ENCODE measurements at regions not wholly inside any gene's neighbourhood (a gene's known extent, or its start where the extent isn't known, plus 50 kb on each side); places are given as distances from the start of the nearest gene placed in this dataset.
"Not testable (repeated sequence)": the region's sequence is repeated elsewhere in the genome, so short reads cannot be mapped to it uniquely, and the experiment has no call there.

GRCh38 chr3:106438887-106439286, 570.1 kb upstream of the CBLB start:
- DNase-seq (ENCODE audit: low spot score) = no peak
- Histone ChIP-seq H3K36me3 (replicated peaks; ENCODE audit: insufficient read depth, low read depth) (no peaks in the 10 kb centered on the region), H3K4me1 (ENCODE audit: insufficient read depth) (no peaks in the 10 kb centered on the region), H4K20me1 (ENCODE audit: insufficient read depth, poor library complexity, severe bottlenecking) (no peaks in the 10 kb centered on the region), H3K4me2 (no peak overlapping the region), H3K27me3 (no peaks in the 10 kb centered on the region), H3K79me2 (no peaks in the 10 kb centered on the region), H3K9me3 (ENCODE audit: low read depth) (no peaks in the 10 kb centered on the region), H2AFZ (no peak overlapping the region), H3K9me2 (replicated peaks; ENCODE audit: insufficient read depth) (no peaks in the 10 kb centered on the region), H3K27ac (no peak overlapping the region), H3K4me3 (no peak overlapping the region)
- 84% methylated on average over 1 of the region's 1 CpG for WGBS (ENCODE audit: low lambda C conversion rate, missing lambda C conversion rate)
- TF ChIP-seq, protein P1, sequence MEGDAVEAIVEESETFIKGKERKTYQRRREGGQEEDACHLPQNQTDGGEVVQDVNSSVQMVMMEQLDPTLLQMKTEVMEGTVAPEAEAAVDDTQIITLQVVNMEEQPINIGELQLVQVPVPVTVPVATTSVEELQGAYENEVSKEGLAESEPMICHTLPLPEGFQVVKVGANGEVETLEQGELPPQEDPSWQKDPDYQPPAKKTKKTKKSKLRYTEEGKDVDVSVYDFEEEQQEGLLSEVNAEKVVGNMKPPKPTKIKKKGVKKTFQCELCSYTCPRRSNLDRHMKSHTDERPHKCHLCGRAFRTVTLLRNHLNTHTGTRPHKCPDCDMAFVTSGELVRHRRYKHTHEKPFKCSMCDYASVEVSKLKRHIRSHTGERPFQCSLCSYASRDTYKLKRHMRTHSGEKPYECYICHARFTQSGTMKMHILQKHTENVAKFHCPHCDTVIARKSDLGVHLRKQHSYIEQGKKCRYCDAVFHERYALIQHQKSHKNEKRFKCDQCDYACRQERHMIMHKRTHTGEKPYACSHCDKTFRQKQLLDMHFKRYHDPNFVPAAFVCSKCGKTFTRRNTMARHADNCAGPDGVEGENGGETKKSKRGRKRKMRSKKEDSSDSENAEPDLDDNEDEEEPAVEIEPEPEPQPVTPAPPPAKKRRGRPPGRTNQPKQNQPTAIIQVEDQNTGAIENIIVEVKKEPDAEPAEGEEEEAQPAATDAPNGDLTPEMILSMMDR (IDR thresholded peaks at IDR 0.05; ENCODE audit: poor library complexity) = no peak
- TF ChIP-seq EZH2 (IDR thresholded peaks at IDR 0.05; ENCODE audit: borderline replicate concordance) (no peak), EZH2phosphoT487 (IDR thresholded peaks at IDR 0.05; ENCODE audit: low read depth, severe bottlenecking, unreplicated experiment) (no peak)

DNA sequence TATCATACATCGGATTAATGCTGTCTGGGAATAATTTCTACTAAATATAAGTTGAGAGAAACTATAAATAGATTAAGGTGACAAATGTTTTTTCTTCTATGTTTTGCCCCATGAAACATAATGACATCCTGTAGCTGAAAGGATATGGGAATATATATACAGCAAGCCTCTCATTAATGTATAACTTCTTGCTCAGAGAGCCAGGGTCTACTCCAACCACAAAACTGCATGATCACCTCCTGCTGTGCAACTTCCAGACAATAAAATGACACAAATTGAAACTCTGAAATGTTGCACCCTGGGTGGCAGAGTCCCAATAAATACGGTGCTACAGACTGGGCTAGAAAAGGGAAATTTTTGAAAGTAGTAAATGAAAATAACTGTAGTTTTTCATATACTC, 571.9 kb upstream of the CBLB start:
- H3K36me3 ChIP-seq (replicated peaks; ENCODE audit: insufficient read depth, low read depth) = no peaks in the 10 kb centered on the region
- no peaks in the 10 kb centered on the region for H4K20me1 ChIP-seq (ENCODE audit: insufficient read depth, poor library complexity, severe bottlenecking)
- TF ChIP-seq EZH2phosphoT487 (IDR thresholded peaks at IDR 0.05; ENCODE audit: low read depth, severe bottlenecking, unreplicated experiment) = no peak
- TF ChIP-seq EZH2 (IDR thresholded peaks at IDR 0.05; ENCODE audit: borderline replicate concordance) = no peak
- TF ChIP-seq, protein P1 (IDR thresholded peaks at IDR 0.05; ENCODE audit: poor library complexity) = no peak
- H3K4me2 ChIP-seq = no peak overlapping the region
- H3K27me3 ChIP-seq = no peaks in the 10 kb centered on the region
- H3K79me2 ChIP-seq = no peaks in the 10 kb centered on the region
- no peak overlapping the region for H3K4me3 ChIP-seq
- H3K27ac ChIP-seq = no peak overlapping the region
- H3K9me3 ChIP-seq (ENCODE audit: low read depth) = no peaks in the 10 kb centered on the region
- no peaks in the 10 kb centered on the region for H3K9me2 ChIP-seq (replicated peaks; ENCODE audit: insufficient read depth)
- no peak overlapping the region for H2AFZ ChIP-seq
- no peaks in the 10 kb centered on the region for H3K4me1 ChIP-seq (ENCODE audit: insufficient read depth)
- no peak for DNase-seq (ENCODE audit: low spot score)
- WGBS (ENCODE audit: low lambda C conversion rate, missing lambda C conversion rate) = 85% methylated on average over 2 of the region's 2 CpGs

DNA sequence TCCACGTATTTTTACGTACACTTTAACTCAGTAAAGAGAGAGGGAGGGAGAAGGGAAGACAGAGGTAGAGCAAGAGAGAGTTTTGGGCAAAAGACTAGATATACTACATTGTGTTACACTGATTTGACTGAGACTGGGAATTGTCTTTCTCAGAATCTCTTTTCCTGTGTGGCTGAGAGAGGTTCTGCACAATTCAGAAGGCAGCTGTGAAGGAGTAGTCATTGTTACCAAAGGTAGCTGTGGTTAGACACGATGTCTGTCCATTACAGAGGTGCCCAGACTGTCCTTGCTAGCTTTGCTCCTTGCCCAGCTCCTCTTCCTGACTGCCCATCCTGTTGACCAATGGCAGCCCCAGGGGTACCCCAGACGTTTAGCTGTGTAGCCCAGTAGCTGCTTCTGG, 577.5 kb upstream of the CBLB start:
- whole genome bisulfite sequencing (ENCODE audit: low lambda C conversion rate, missing lambda C conversion rate) = 63% methylated on average over 4 of the region's 4 CpGs
- H3K4me1 ChIP-seq (ENCODE audit: insufficient read depth) = no peaks in the 10 kb centered on the region
- H3K9me3 ChIP-seq (ENCODE audit: low read depth) = no peaks in the 10 kb centered on the region
- H3K36me3 ChIP-seq (replicated peaks; ENCODE audit: insufficient read depth, low read depth) = no peaks in the 10 kb centered on the region
- no peaks in the 10 kb centered on the region for H3K27me3 ChIP-seq
- H2AFZ ChIP-seq = no peak overlapping the region
- H3K27ac ChIP-seq = no peak overlapping the region
- TF ChIP-seq, protein P1 (IDR thresholded peaks at IDR 0.05; ENCODE audit: poor library complexity) = no peak
- TF ChIP-seq EZH2phosphoT487 (IDR thresholded peaks at IDR 0.05; ENCODE audit: low read depth, severe bottlenecking, unreplicated experiment) (no peak), EZH2 (IDR thresholded peaks at IDR 0.05; ENCODE audit: borderline replicate concordance) (no peak)
- no peaks in the 10 kb centered on the region for H4K20me1 ChIP-seq (ENCODE audit: insufficient read depth, poor library complexity, severe bottlenecking)
- H3K79me2 ChIP-seq = no peaks in the 10 kb centered on the region
- H3K4me2 ChIP-seq = no peak overlapping the region
- no peak overlapping the region for H3K4me3 ChIP-seq
- no peaks in the 10 kb centered on the region for H3K9me2 ChIP-seq (replicated peaks; ENCODE audit: insufficient read depth)
- no peak for DNase-seq (ENCODE audit: low spot score)

DNA sequence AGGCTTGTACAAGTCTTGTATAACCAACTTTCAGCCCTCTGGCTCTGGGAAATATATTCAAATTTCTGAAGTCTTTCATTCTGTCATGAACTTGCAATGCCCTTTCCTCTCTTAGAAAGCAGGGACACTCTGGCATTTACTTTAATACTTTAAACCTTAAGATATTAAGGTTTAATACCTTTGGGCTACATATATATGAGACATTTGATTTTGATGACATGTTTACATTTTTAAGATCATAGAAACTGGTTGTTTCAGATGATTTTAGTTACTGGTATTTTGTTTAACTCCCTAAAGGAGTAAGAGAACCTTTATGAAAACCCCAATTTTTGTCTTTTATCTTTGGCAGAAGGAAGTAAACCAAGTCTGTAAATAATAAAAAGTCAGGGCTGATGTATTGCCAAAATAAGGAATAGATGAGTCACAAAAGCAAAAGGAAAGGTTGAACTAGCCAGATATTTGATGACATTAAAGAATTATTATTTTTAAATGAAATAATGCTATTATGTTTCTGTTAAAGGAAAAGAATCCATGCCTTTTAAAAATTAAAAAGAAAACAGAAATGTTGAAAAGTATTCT, 579.0 kb upstream of the CBLB start:
- Histone ChIP-seq H3K27ac (no peak overlapping the region), H3K9me3 (ENCODE audit: low read depth) (no peaks in the 10 kb centered on the region), H3K4me3 (no peak overlapping the region), H3K79me2 (no peaks in the 10 kb centered on the region), H3K4me2 (no peak overlapping the region), H3K4me1 (ENCODE audit: insufficient read depth) (no peaks in the 10 kb centered on the region), H3K27me3 (no peaks in the 10 kb centered on the region), H3K36me3 (replicated peaks; ENCODE audit: insufficient read depth, low read depth) (no peaks in the 10 kb centered on the region), H3K9me2 (replicated peaks; ENCODE audit: insufficient read depth) (no peaks in the 10 kb centered on the region), H2AFZ (no peak overlapping the region), H4K20me1 (ENCODE audit: insufficient read depth, poor library complexity, severe bottlenecking) (no peaks in the 10 kb centered on the region)
- no peak for DNase-seq (ENCODE audit: low spot score)
- TF ChIP-seq EZH2 (IDR thresholded peaks at IDR 0.05; ENCODE audit: borderline replicate concordance) (no peak), EZH2phosphoT487 (IDR thresholded peaks at IDR 0.05; ENCODE audit: low read depth, severe bottlenecking, unreplicated experiment) (no peak)
- TF ChIP-seq, protein P1 (IDR thresholded peaks at IDR 0.05; ENCODE audit: poor library complexity) = no peak

GRCh38 chr3:106448372-106448966, 579.7 kb upstream of the CBLB start:
- not testable (repeated sequence) for H3K9me2 ChIP-seq (replicated peaks; ENCODE audit: insufficient read depth); H2AFZ ChIP-seq; H3K9me3 ChIP-seq (ENCODE audit: low read depth); H3K27ac ChIP-seq; H3K4me3 ChIP-seq; H3K27me3 ChIP-seq; H4K20me1 ChIP-seq (ENCODE audit: insufficient read depth, poor library complexity, severe bottlenecking); H3K4me2 ChIP-seq; H3K4me1 ChIP-seq (ENCODE audit: insufficient read depth); DNase-seq (ENCODE audit: low spot score); H3K79me2 ChIP-seq; H3K36me3 ChIP-seq (replicated peaks; ENCODE audit: insufficient read depth, low read depth)
- 95% methylated on average over 3 of the region's 3 CpGs for WGBS (ENCODE audit: low lambda C conversion rate, missing lambda C conversion rate)
